Endothelial cell of umbilical vein (primary cell): ENCODE measurements at regions not wholly inside any gene's neighbourhood (a gene's known extent, or its start where the extent isn't known, plus 50 kb on each side); places are given as distances from the start of the nearest gene placed in this dataset.

Experiments
- BruUV-seq: library from RNA; stranded (reverse); fragments of 400-500 nt; replicated peaks from 2 replicates; lab custom pipeline; 2021; lab: Mats Ljungman, UMichigan
- CTCF ChIA-PET: fragments of 300-600, 350-600 bp; sonication (Branson Sonifier 250); formaldehyde crosslinking; loops from one replicate; lab custom pipeline; 2021; ENCODE audit warnings: antibody characterized with exemption, inconsistent platforms; lab: Charles Lee
- POLR2A ChIA-PET: fragments of 300-600, 350-600 bp; sonication (Branson Sonifier 250); formaldehyde crosslinking; loops from one replicate; lab custom pipeline; 2021; ENCODE audit warnings: antibody characterized with exemption, inconsistent platforms; lab: Charles Lee
- DNase-seq: peaks from one replicate; pipeline ENCODE4 v3.0.0-alpha.2; 2011; ENCODE audit warnings: low read depth, low spot score
- FAIRE-seq: peaks from 2 replicates; lab custom pipeline; 2011; peaks lifted over from hg19 to GRCh38; lab: Jason Lieb, UNC
- H2AFZ ChIP-seq: 2 replicates; pipeline ENCODE4 v1.6.0; 2012; ENCODE audit warnings: low read depth, low read length, control low read depth, inconsistent platforms
- H3K27ac ChIP-seq: 2 replicates; pipeline ENCODE4 v1.5.1; 2011; ENCODE audit warnings: low read depth, mild to moderate bottlenecking, control low read depth, low read length, moderate library complexity; ENCODE audit not compliant: insufficient read depth
- H3K27me3 ChIP-seq, 2 experiments: 2 replicates each; pipeline versions ENCODE4 v1.6.0 to v1.6.1; 2011; ENCODE audit warnings: low read length in 2 of 2, mixed read lengths in 1 of 2; ENCODE audit not compliant: control insufficient read depth in 2 of 2, insufficient read depth in 2 of 2
- H3K36me3 ChIP-seq, 2 experiments: 2 replicates in 1 of 2; 3 replicates in 1 of 2; pipeline ENCODE4 v1.5.1; 2011; ENCODE audit warnings: low read length in 2 of 2, mild to moderate bottlenecking in 1 of 2, moderate library complexity in 1 of 2; ENCODE audit not compliant: control insufficient read depth in 2 of 2, insufficient read depth in 2 of 2; ENCODE audit errors: extremely low read depth in 1 of 2
- H3K4me1 ChIP-seq: 3 replicates; pipeline ENCODE4 v1.5.1; 2011; ENCODE audit warnings: mild to moderate bottlenecking, low read length; ENCODE audit not compliant: control insufficient read depth, insufficient read depth; ENCODE audit errors: extremely low read depth
- H3K4me2 ChIP-seq: 2 replicates; pipeline ENCODE4 v1.6.1; 2011; ENCODE audit warnings: low read length, control low read depth, mixed read lengths; ENCODE audit not compliant: insufficient read depth
- H3K4me3 ChIP-seq, 3 experiments: fragments of 200-600 bp in 1 of 3; sonication (generic), shearing (Covaris generic) in 1 of 3; replicated peaks in 1 of 3; 2 replicates each; pipeline ENCODE4 v1.5.1; 2011 to 2016; ENCODE audit warnings: control low read depth in 3 of 3, low read length in 3 of 3, mild to moderate bottlenecking in 2 of 3, inconsistent platforms in 1 of 3, low read depth in 1 of 3, moderate library complexity in 1 of 3; ENCODE audit not compliant: insufficient read depth in 1 of 3
- H3K79me2 ChIP-seq: 2 replicates; pipeline ENCODE4 v1.6.0; 2012; ENCODE audit warnings: low read length, inconsistent platforms; ENCODE audit not compliant: control insufficient read depth, insufficient read depth
- H3K9ac ChIP-seq: replicated peaks from 2 replicates; pipeline ENCODE3; 2011; ENCODE audit warnings: low read length, control low read depth; ENCODE audit not compliant: insufficient read depth; ENCODE audit errors: extremely low read depth
- H3K9me1 ChIP-seq: replicated peaks from 3 replicates; pipeline ENCODE4 v1.6.0; 2011; ENCODE audit warnings: mild to moderate bottlenecking, low read length; ENCODE audit not compliant: control insufficient read depth, insufficient read depth; ENCODE audit errors: extremely low read depth
- H3K9me3 ChIP-seq: replicated peaks from 2 replicates; pipeline ENCODE4 v1.5.1; 2012; ENCODE audit warnings: low read length, inconsistent platforms; ENCODE audit not compliant: control insufficient read depth, insufficient read depth
- H4K20me1 ChIP-seq: replicated peaks from 2 replicates; pipeline ENCODE3; 2011; ENCODE audit warnings: mild to moderate bottlenecking, low read length; ENCODE audit not compliant: control insufficient read depth, insufficient read depth; ENCODE audit errors: extremely low read depth
- CTCF ChIP-seq, 2 donors: IDR thresholded peaks; 1 replicate in 1 of 2; 2 replicates in 1 of 2; pipeline ENCODE4 v1.5.1; 2011; ENCODE audit warnings: low read length in 2 of 2, mild to moderate bottlenecking in 2 of 2, moderate library complexity in 2 of 2, control low read depth in 1 of 2, inconsistent platforms in 1 of 2, low read depth in 1 of 2; ENCODE audit not compliant: insufficient read depth in 1 of 2; ENCODE audit errors: extremely low read depth in 1 of 2
- EZH2 ChIP-seq: IDR thresholded peaks from 2 replicates; pipeline ENCODE4 v1.6.1; 2012; ENCODE audit warnings: borderline replicate concordance, low read depth, mild to moderate bottlenecking, moderate library complexity, low read length, inconsistent platforms; ENCODE audit not compliant: severe bottlenecking
- FOS ChIP-seq: IDR thresholded peaks from 2 replicates; pipeline ENCODE4 v1.6.1; 2011; ENCODE audit warnings: mild to moderate bottlenecking, low read length, moderate library complexity, borderline replicate concordance; ENCODE audit not compliant: insufficient read depth
- GATA2 ChIP-seq: IDR thresholded peaks from 2 replicates; pipeline ENCODE4 v1.7.0; 2011; ENCODE audit warnings: low read depth, mild to moderate bottlenecking, moderate library complexity, mixed read lengths, low read length; ENCODE audit not compliant: insufficient read length, insufficient read depth
- JUN ChIP-seq: IDR thresholded peaks from 2 replicates; pipeline ENCODE4 v1.6.1; 2011; ENCODE audit warnings: borderline replicate concordance, low read depth; ENCODE audit not compliant: insufficient read length, insufficient read depth
- MAX ChIP-seq: IDR thresholded peaks from 2 replicates; pipeline ENCODE4 v1.6.1; 2011; ENCODE audit not compliant: insufficient read depth, insufficient read length
- MYC ChIP-seq: IDR thresholded peaks from one replicate; pipeline ENCODE4 v1.6.1; 2011; ENCODE audit warnings: mild to moderate bottlenecking, low read depth, low read length
- POLR2A ChIP-seq: IDR thresholded peaks from 2 replicates; pipeline ENCODE4 v1.6.1; 2012; ENCODE audit warnings: low read depth, mild to moderate bottlenecking, control low read depth, low read length
- POLR2AphosphoS5 ChIP-seq: IDR thresholded peaks from 2 replicates; pipeline ENCODE4 v1.6.1; 2012; ENCODE audit warnings: low read depth, mild to moderate bottlenecking, control low read depth, low read length, moderate library complexity; ENCODE audit not compliant: insufficient read depth
- dilution Hi-C: fragments of 300-500 bp; cut with MboI; formaldehyde crosslinking; loops from one replicate; pipeline ENCODE4 v1.15.0; 2019; ENCODE audit warnings: low sequenced_read_pairs; ENCODE audit not compliant: extremely low pct_ligation_motif_present
- intact Hi-C: fragments of 100-400 bp; cut with micrococcal nuclease; formaldehyde crosslinking; loops from one replicate; pipeline ENCODE4 v1.10.0; 2022

- no peak overlapping the region for H3K27ac ChIP-seq
- dilution Hi-C loops: no loop called here
- H3K9ac ChIP-seq: no peak overlapping the region
- no peaks in the 10 kb centered on the region for H3K79me2 ChIP-seq
- BruUV-seq: no TSS peak
- DNase-seq (no peak), FAIRE-seq (no peak)
- no peak overlapping the region for H3K4me2 ChIP-seq
- CTCF ChIA-PET: no interaction called here
- H3K4me3 ChIP-seq: no peak overlapping the region
- POLR2A ChIA-PET: no interaction called here
- H4K20me1 ChIP-seq: no peaks in the 10 kb centered on the region
- no peaks in the 10 kb centered on the region for H3K9me1 ChIP-seq
- H3K36me3 ChIP-seq: no peaks in the 10 kb centered on the region
- no peak for TF ChIP-seq EZH2
- H2AFZ ChIP-seq: no peak overlapping the region
- H3K9me3 ChIP-seq: no peaks in the 10 kb centered on the region
- intact Hi-C loops: no loop called here
- H3K4me1 ChIP-seq: no peaks in the 10 kb centered on the region
- H3K27me3 ChIP-seq: no peaks in the 10 kb centered on the region
Observed at GRCh38 chr3:137615659-137616418, 148.3 kb upstream of the SOX14 start.

- Histone ChIP-seq H3K4me1 (no peaks in the 10 kb centered on the region), H3K27ac (no peak overlapping the region), H3K4me2 (no peak overlapping the region), H3K9me3 (no peaks in the 10 kb centered on the region), H4K20me1 (no peaks in the 10 kb centered on the region), H3K4me3 (no peak overlapping the region), H3K36me3 (no peaks in the 10 kb centered on the region), H2AFZ (no peak overlapping the region), H3K79me2 (no peaks in the 10 kb centered on the region), H3K27me3 (no peaks in the 10 kb centered on the region), H3K9me1 (no peaks in the 10 kb centered on the region), H3K9ac (no peak overlapping the region)
- DNase-seq (no peak), FAIRE-seq (no peak)
- CTCF ChIA-PET: no interaction called here
- TF ChIP-seq MYC (no peak), CTCF (IDR thresholded peaks at IDR 0.05; ENCODE audit: extremely low read depth in 1 of 2, insufficient read depth in 1 of 2, low read depth in 1 of 2, low read length in 2 of 2) (no peak), POLR2AphosphoS5 (no peak), EZH2 (no peak), POLR2A (no peak), JUN (no peak), GATA2 (no peak), MAX (no peak), FOS (no peak)
- BruUV-seq: no TSS peak
- POLR2A ChIA-PET: no interaction called here
- dilution Hi-C loops (no loop called here), intact Hi-C loops (no loop called here)
Observed at GRCh38 chr3:137641879-137642704, 122.0 kb upstream of the SOX14 start.
